ENCODE measurements at regions not wholly inside any gene's neighbourhood (a gene's known extent, or its start where the extent isn't known, plus 50 kb on each side); places are given as distances from the start of the nearest gene placed in this dataset.

- WGBS, 2 experiments (ENCODE audit: insufficient coverage in 2 of 2): 83 to 88% methylated on average over 1 to 3 of the region's 4 CpGs
- no peak overlapping the region for H3K4me3 ChIP-seq (ENCODE audit: extremely low read depth, insufficient read depth, low read length, poor library complexity, severe bottlenecking)
- H3K9me3 ChIP-seq (ENCODE audit: control insufficient read depth, low read length): peaks cover 10% of the 10 kb centered on the region
- H3K27ac ChIP-seq (ENCODE audit: low read depth, low read length, severe bottlenecking): no peak overlapping the region
- peaks cover 7% of the 10 kb centered on the region for H3K4me1 ChIP-seq (ENCODE audit: control insufficient read depth, insufficient read depth, low read length, poor library complexity, severe bottlenecking)
- H3K36me3 ChIP-seq (ENCODE audit: control insufficient read depth, insufficient read depth, low read length): no peaks in the 10 kb centered on the region
Measured at GRCh38 chr20:58109126-58109880, 119.2 kb downstream of the ANKRD60 start.

GRCh38 chr20:58107533-58107932, 120.9 kb downstream of the ANKRD60 start:
- Histone ChIP-seq H3K27ac (ENCODE audit: low read depth, low read length, severe bottlenecking) (no peak overlapping the region), H3K4me1 (ENCODE audit: control insufficient read depth, insufficient read depth, low read length, poor library complexity, severe bottlenecking) (peaks cover 12% of the 10 kb centered on the region), H3K9me3 (ENCODE audit: control insufficient read depth, low read length) (peaks cover 10% of the 10 kb centered on the region), H3K4me3 (ENCODE audit: extremely low read depth, insufficient read depth, low read length, poor library complexity, severe bottlenecking) (no peak overlapping the region), H3K36me3 (ENCODE audit: control insufficient read depth, insufficient read depth, low read length) (no peaks in the 10 kb centered on the region)
- WGBS, 2 experiments (ENCODE audit: insufficient coverage in 2 of 2): 86 to 93% methylated on average over 1 of the region's 1 CpG

- 87 to 93% methylated on average over 7 to 9 of the region's 9 CpGs for WGBS, 2 experiments (ENCODE audit: insufficient coverage in 2 of 2)
- Histone ChIP-seq H3K27ac (ENCODE audit: low read depth, low read length, severe bottlenecking) (no peak overlapping the region), H3K36me3 (ENCODE audit: control insufficient read depth, insufficient read depth, low read length) (no peaks in the 10 kb centered on the region), H3K4me3 (ENCODE audit: extremely low read depth, insufficient read depth, low read length, poor library complexity, severe bottlenecking) (no peak overlapping the region), H3K9me3 (ENCODE audit: control insufficient read depth, low read length) (peaks cover 10% of the 10 kb centered on the region), H3K4me1 (ENCODE audit: control insufficient read depth, insufficient read depth, low read length, poor library complexity, severe bottlenecking) (peaks cover 9% of the 10 kb centered on the region)
Measured at GRCh38 chr20:58106143-58106750, 122.2 kb downstream of the ANKRD60 start.

- H3K4me3 ChIP-seq (ENCODE audit: extremely low read depth, insufficient read depth, low read length, poor library complexity, severe bottlenecking): no peak overlapping the region
- H3K4me1 ChIP-seq (ENCODE audit: control insufficient read depth, insufficient read depth, low read length, poor library complexity, severe bottlenecking): peaks cover 9% of the 10 kb centered on the region
- H3K27ac ChIP-seq (ENCODE audit: low read depth, low read length, severe bottlenecking): no peak overlapping the region
- H3K36me3 ChIP-seq (ENCODE audit: control insufficient read depth, insufficient read depth, low read length): no peaks in the 10 kb centered on the region
- WGBS, 2 experiments (ENCODE audit: insufficient coverage in 2 of 2): 88 to 97% methylated on average over 7 to 8 of the region's 8 CpGs
- peaks cover 4% of the 10 kb centered on the region for H3K9me3 ChIP-seq (ENCODE audit: control insufficient read depth, low read length)
Measured at GRCh38 chr20:58103961-58104360, 124.5 kb downstream of the ANKRD60 start.

GRCh38 chr20:58103517-58103904, 124.9 kb downstream of the ANKRD60 start:
- Histone ChIP-seq H3K4me1 (ENCODE audit: control insufficient read depth, insufficient read depth, low read length, poor library complexity, severe bottlenecking) (peaks cover 9% of the 10 kb centered on the region), H3K9me3 (ENCODE audit: control insufficient read depth, low read length) (peaks cover 4% of the 10 kb centered on the region), H3K36me3 (ENCODE audit: control insufficient read depth, insufficient read depth, low read length) (no peaks in the 10 kb centered on the region), H3K4me3 (ENCODE audit: extremely low read depth, insufficient read depth, low read length, poor library complexity, severe bottlenecking) (no peak overlapping the region), H3K27ac (ENCODE audit: low read depth, low read length, severe bottlenecking) (no peak overlapping the region)
- 82 to 84% methylated on average over 2 to 4 of the region's 6 CpGs for WGBS, 2 experiments (ENCODE audit: insufficient coverage in 2 of 2)

- H3K9me3 ChIP-seq (ENCODE audit: control insufficient read depth, low read length): peaks cover 4% of the 10 kb centered on the region
- 76 to 79% methylated on average over 3 to 4 of the region's 7 CpGs for WGBS, 2 experiments (ENCODE audit: insufficient coverage in 2 of 2)
- H3K4me3 ChIP-seq (ENCODE audit: extremely low read depth, insufficient read depth, low read length, poor library complexity, severe bottlenecking): no peak overlapping the region
- H3K27ac ChIP-seq (ENCODE audit: low read depth, low read length, severe bottlenecking): no peak overlapping the region
- H3K36me3 ChIP-seq (ENCODE audit: control insufficient read depth, insufficient read depth, low read length): no peaks in the 10 kb centered on the region
- H3K4me1 ChIP-seq (ENCODE audit: control insufficient read depth, insufficient read depth, low read length, poor library complexity, severe bottlenecking): peaks cover 9% of the 10 kb centered on the region
Measured at GRCh38 chr20:58102744-58103516, 125.5 kb downstream of the ANKRD60 start.

- peaks cover 4% of the 10 kb centered on the region for H3K9me3 ChIP-seq (ENCODE audit: control insufficient read depth, low read length)
- WGBS, 2 experiments (ENCODE audit: insufficient coverage in 2 of 2): 93 to 100% methylated on average over 1 to 2 of the region's 4 CpGs
- peaks cover 9% of the 10 kb centered on the region for H3K4me1 ChIP-seq (ENCODE audit: control insufficient read depth, insufficient read depth, low read length, poor library complexity, severe bottlenecking)
- no peak overlapping the region for H3K27ac ChIP-seq (ENCODE audit: low read depth, low read length, severe bottlenecking)
- no peaks in the 10 kb centered on the region for H3K36me3 ChIP-seq (ENCODE audit: control insufficient read depth, insufficient read depth, low read length)
- no peak overlapping the region for H3K4me3 ChIP-seq (ENCODE audit: extremely low read depth, insufficient read depth, low read length, poor library complexity, severe bottlenecking)
Measured at GRCh38 chr20:58102261-58102660, 126.2 kb downstream of the ANKRD60 start.

GRCh38 chr20:58100731-58101356, 127.6 kb downstream of the ANKRD60 start:
- H3K36me3 ChIP-seq (ENCODE audit: control insufficient read depth, insufficient read depth, low read length): no peaks in the 10 kb centered on the region
- H3K4me1 ChIP-seq (ENCODE audit: control insufficient read depth, insufficient read depth, low read length, poor library complexity, severe bottlenecking): peaks cover 9% of the 10 kb centered on the region
- H3K9me3 ChIP-seq (ENCODE audit: control insufficient read depth, low read length): peaks cover 4% of the 10 kb centered on the region
- H3K4me3 ChIP-seq (ENCODE audit: extremely low read depth, insufficient read depth, low read length, poor library complexity, severe bottlenecking): no peak overlapping the region
- H3K27ac ChIP-seq (ENCODE audit: low read depth, low read length, severe bottlenecking): no peak overlapping the region
- 100% methylated on average over 3 of the region's 7 CpGs; no CpG with 5 or more reads in 1 of the 2 experiments for WGBS, 2 experiments (ENCODE audit: insufficient coverage in 2 of 2)

GRCh38 chr20:58099956-58100730, 128.3 kb downstream of the ANKRD60 start:
- Histone ChIP-seq H3K27ac (ENCODE audit: low read depth, low read length, severe bottlenecking) (no peak overlapping the region), H3K4me1 (ENCODE audit: control insufficient read depth, insufficient read depth, low read length, poor library complexity, severe bottlenecking) (peaks cover 9% of the 10 kb centered on the region), H3K4me3 (ENCODE audit: extremely low read depth, insufficient read depth, low read length, poor library complexity, severe bottlenecking) (no peak overlapping the region), H3K9me3 (ENCODE audit: control insufficient read depth, low read length) (no peaks in the 10 kb centered on the region), H3K36me3 (ENCODE audit: control insufficient read depth, insufficient read depth, low read length) (no peaks in the 10 kb centered on the region)
- 92 to 93% methylated on average over 8 of the region's 9 CpGs for WGBS, 2 experiments (ENCODE audit: insufficient coverage in 2 of 2)
